ENCODE measurements at regions not wholly inside any gene's neighbourhood (a gene's known extent, or its start where the extent isn't known, plus 50 kb on each side); places are given as distances from the start of the nearest gene placed in this dataset.

- Histone ChIP-seq H3K27me3 (ENCODE audit: insufficient read depth, poor library complexity, severe bottlenecking) (no peaks in the 10 kb centered on the region), H3K27ac (replicated peaks) (no peak overlapping the region), H3K4me3 (replicated peaks; ENCODE audit: insufficient read depth, low read length) (no peak overlapping the region)
- DNase-seq (ENCODE audit: low read depth in 1 of 2, low spot score in 1 of 2) = no peak
- TF ChIP-seq CTCF (IDR thresholded peaks at IDR 0.05; ENCODE audit: insufficient read depth, low read length) = no peak
- TF ChIP-seq SPI1 (IDR thresholded peaks at IDR 0.05; ENCODE audit: borderline replicate concordance, low read depth) = no peak
- TF ChIP-seq REST (IDR thresholded peaks at IDR 0.05; ENCODE audit: insufficient replicate concordance, low read depth) = no peak
- TF ChIP-seq POLR2AphosphoS5 (IDR thresholded peaks at IDR 0.05; ENCODE audit: low read depth) = no peak
- no peak for TF ChIP-seq GABPA (IDR thresholded peaks at IDR 0.05; ENCODE audit: low read depth)
Measured at GRCh38 chr9:94478755-94479730, 75.8 kb upstream of the PCAT7 start.

DNA sequence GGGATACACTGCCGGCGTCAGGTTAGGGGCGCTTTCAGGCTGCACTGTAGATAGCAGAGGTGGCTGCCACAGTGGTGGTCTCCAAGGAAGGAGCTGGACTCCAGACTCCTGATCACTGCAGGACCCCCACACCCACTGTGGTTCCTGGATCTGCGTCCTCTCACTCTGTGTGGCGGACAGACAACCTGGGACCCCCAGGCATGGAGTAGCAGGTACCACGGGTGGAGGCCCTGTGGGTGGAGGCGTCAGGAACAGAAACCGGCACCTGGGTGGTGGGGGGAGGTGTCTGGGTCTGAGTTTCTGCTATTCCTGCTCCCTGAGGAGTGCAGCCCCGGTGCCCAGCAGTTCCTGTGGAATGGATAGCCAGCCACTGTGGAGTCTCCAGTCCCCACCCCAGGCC is 75.1 kb upstream of the PCAT7 start:
- no peak overlapping the region for H3K4me3 ChIP-seq (replicated peaks; ENCODE audit: insufficient read depth, low read length)
- H3K27ac ChIP-seq (replicated peaks) = no peak overlapping the region
- DNase-seq (ENCODE audit: low read depth in 1 of 2, low spot score in 1 of 2) = no peak
- TF ChIP-seq CTCF (IDR thresholded peaks at IDR 0.05; ENCODE audit: insufficient read depth, low read length) = no peak
- no peak for TF ChIP-seq POLR2AphosphoS5 (IDR thresholded peaks at IDR 0.05; ENCODE audit: low read depth)
- no peak for TF ChIP-seq GABPA (IDR thresholded peaks at IDR 0.05; ENCODE audit: low read depth)
- TF ChIP-seq REST (IDR thresholded peaks at IDR 0.05; ENCODE audit: insufficient replicate concordance, low read depth) = no peak
- no peak for TF ChIP-seq SPI1 (IDR thresholded peaks at IDR 0.05; ENCODE audit: borderline replicate concordance, low read depth)
- H3K27me3 ChIP-seq (ENCODE audit: insufficient read depth, poor library complexity, severe bottlenecking) = no peaks in the 10 kb centered on the region

DNA sequence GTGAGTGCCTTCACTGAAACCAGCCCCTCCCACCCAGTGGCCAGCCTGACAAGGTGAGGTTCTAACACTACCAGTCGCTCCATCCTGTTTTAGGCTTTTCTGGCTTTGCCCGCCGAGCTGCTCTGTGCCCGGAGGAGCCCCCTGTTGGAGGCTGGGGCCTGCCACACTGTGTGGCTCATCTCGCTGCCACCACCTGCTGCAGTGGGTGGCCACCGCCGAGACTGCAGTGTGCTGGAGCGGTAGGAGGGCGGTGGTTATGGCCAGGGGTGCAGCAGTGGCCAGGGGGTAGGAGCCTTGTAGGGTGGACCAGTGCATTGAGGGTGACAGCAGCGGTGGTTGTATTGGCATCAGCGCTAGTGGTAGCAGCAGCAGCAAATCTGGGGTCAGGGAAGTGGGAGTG is 74.7 kb upstream of the PCAT7 start:
- TF ChIP-seq REST (IDR thresholded peaks at IDR 0.05; ENCODE audit: insufficient replicate concordance, low read depth) = no peak
- no peak for DNase-seq (ENCODE audit: low read depth in 1 of 2, low spot score in 1 of 2)
- Histone ChIP-seq H3K4me3 (replicated peaks; ENCODE audit: insufficient read depth, low read length) (no peak overlapping the region), H3K27ac (replicated peaks) (no peak overlapping the region), H3K27me3 (ENCODE audit: insufficient read depth, poor library complexity, severe bottlenecking) (no peaks in the 10 kb centered on the region)

All from HL-60 (cell line).